OCI-LY3 (cell line): ENCODE measurements at regions not wholly inside any gene's neighbourhood (a gene's known extent, or its start where the extent isn't known, plus 50 kb on each side); places are given as distances from the start of the nearest gene placed in this dataset.

Experiments used
- CTCF ChIP-seq: fragments of 200-600, 300-600 bp; sonication (generic); IDR thresholded peaks from 2 replicates; pipeline ENCODE4 v1.5.1; 2014; ENCODE audit warnings: antibody characterized with exemption, low read length, low read depth
- EZH2phosphoT487 ChIP-seq: fragments of 200-600 bp; shearing (Covaris generic); IDR thresholded peaks from 2 replicates; pipeline ENCODE4 v1.6.1; 2018; ENCODE audit warnings: antibody characterized with exemption, mixed run types, low read depth

- TF ChIP-seq CTCF = no peak
- no peak for TF ChIP-seq EZH2phosphoT487
Observed at GRCh38 chr4:186823989-186824388, 100.3 kb upstream of the FAT1 start.
